Upper lobe of left lung (tissue), 6 donors: ENCODE measurements at regions not wholly inside any gene's neighbourhood (a gene's known extent, or its start where the extent isn't known, plus 50 kb on each side); places are given as distances from the start of the nearest gene placed in this dataset.

Experiments used
- ATAC-seq, 2 donors: fragments of 200-7000 bp; cut with Tn5 transposase; one replicate each; pipeline ENCODE4 v1.9.1; 2022; ENCODE audit warnings: mild to moderate bottlenecking in 2 of 2, moderate library complexity in 2 of 2; ENCODE audit not compliant: low FRiP score in 2 of 2
- DNase-seq, 2 donors: peaks; one replicate each; pipeline ENCODE4 v3.0.0-alpha.2; 2019 to 2020
- H3K27ac ChIP-seq, 4 donors: fragments of 200-600 bp; sonication (generic); one replicate each; pipeline ENCODE4 v1.5.1; 2016 to 2019
- H3K27me3 ChIP-seq, 4 donors: fragments of 200-600 bp; sonication (generic); one replicate each; pipeline ENCODE4 v1.5.1; 2017 to 2019
- H3K36me3 ChIP-seq, 4 donors: fragments of 200-600 bp; sonication (generic); one replicate each; pipeline ENCODE4 v1.5.1; 2016 to 2019
- H3K4me1 ChIP-seq, 4 donors: fragments of 200-600 bp; sonication (generic); one replicate each; pipeline ENCODE4 v1.5.1; 2018 to 2019
- H3K4me3 ChIP-seq, 4 donors: fragments of 200-600 bp; sonication (generic); one replicate each; pipeline ENCODE4 v1.5.1; 2017 to 2019; ENCODE audit warnings: mild to moderate bottlenecking in 2 of 4, moderate library complexity in 1 of 4
- H3K9me3 ChIP-seq, 4 donors: fragments of 200-600 bp; sonication (generic); one replicate each; pipeline ENCODE4 v1.5.1; 2018 to 2019
- EP300 ChIP-seq, 4 donors: sonication (generic); formaldehyde crosslinking; IDR thresholded peaks; one replicate each; pipeline ENCODE4 v1.5.1; 2017; ENCODE audit warnings: antibody characterized with exemption in 4 of 4, control low read depth in 2 of 4
- POLR2A ChIP-seq, 4 donors: fragments of 450-650 bp; IDR thresholded peaks; one replicate each; pipeline ENCODE4 v1.5.1; 2016 to 2017; ENCODE audit warnings: antibody characterized with exemption in 4 of 4, mild to moderate bottlenecking in 2 of 4
- POLR2AphosphoS5 ChIP-seq, 2 donors: sonication (generic); formaldehyde crosslinking; IDR thresholded peaks; one replicate each; pipeline ENCODE4 v1.5.1; 2017; ENCODE audit warnings: antibody characterized with exemption in 2 of 2
- WGBS, 2 donors: methylation state at CpG; one replicate each; pipeline ENCODE4 v1.1.5; 2017 to 2018; 5-methylcytosine and 5-hydroxymethylcytosine counted together
- TF ChIP-seq, protein P1 (sequence below), 6 experiments: fragments of 450-650 bp in 4 of 6; fragments of 200-600 bp in 2 of 6; sonication (generic) in 2 of 6; IDR thresholded peaks; one replicate each; pipeline ENCODE4 v1.5.1; 2016 to 2019; ENCODE audit warnings: antibody characterized with exemption in 6 of 6
- donor health status: DM: no; HTN: no; CAD: no; lungs with moderate emphysema.
- donor health status: DM: no; HTN: yes; CAD: no; lungs with severe emphysema.

DNA sequence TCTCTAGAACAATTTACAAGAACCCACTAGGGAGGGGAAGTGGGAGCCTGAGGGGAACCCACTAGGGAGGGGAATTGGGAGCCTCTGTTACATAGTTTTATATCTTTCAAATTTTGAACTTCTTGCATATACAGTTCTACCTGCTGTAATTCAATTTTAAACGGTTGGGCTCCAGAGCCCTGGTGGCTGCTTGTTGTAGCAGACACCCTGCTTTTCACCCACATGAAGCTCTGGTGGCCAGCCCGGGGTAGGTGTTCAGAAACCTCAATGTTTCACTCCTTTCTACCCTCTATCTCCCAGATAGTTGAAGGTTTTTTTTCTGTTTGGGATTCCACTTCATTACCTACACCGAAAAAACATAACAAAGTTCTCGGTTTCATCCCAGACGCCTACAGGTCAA, 124.4 kb downstream of the TMEM174 start:
- peaks cover 11 to 19% (median 15%) of the 10 kb centered on the region in 4 donors for H3K4me1 ChIP-seq
- 26 to 43% methylated on average over 5 of the region's 5 CpGs for whole genome bisulfite sequencing, 2 donors
- peaks cover 0 to 67% (median 28%) of the 10 kb centered on the region in 4 donors for H3K27me3 ChIP-seq
- no peaks in the 10 kb centered on the region for H3K36me3 ChIP-seq
- TF ChIP-seq POLR2AphosphoS5 (IDR thresholded peaks at IDR 0.05) (no peak), POLR2A (IDR thresholded peaks at IDR 0.05) (no peak), EP300 (IDR thresholded peaks at IDR 0.05) (no peak)
- TF ChIP-seq, protein P1, sequence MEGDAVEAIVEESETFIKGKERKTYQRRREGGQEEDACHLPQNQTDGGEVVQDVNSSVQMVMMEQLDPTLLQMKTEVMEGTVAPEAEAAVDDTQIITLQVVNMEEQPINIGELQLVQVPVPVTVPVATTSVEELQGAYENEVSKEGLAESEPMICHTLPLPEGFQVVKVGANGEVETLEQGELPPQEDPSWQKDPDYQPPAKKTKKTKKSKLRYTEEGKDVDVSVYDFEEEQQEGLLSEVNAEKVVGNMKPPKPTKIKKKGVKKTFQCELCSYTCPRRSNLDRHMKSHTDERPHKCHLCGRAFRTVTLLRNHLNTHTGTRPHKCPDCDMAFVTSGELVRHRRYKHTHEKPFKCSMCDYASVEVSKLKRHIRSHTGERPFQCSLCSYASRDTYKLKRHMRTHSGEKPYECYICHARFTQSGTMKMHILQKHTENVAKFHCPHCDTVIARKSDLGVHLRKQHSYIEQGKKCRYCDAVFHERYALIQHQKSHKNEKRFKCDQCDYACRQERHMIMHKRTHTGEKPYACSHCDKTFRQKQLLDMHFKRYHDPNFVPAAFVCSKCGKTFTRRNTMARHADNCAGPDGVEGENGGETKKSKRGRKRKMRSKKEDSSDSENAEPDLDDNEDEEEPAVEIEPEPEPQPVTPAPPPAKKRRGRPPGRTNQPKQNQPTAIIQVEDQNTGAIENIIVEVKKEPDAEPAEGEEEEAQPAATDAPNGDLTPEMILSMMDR (IDR thresholded peaks at IDR 0.05) = no peak
- DNase-seq = no peak
- no peak for ATAC-seq
- H3K4me3 ChIP-seq = no peak overlapping the region
- no peaks in the 10 kb centered on the region for H3K9me3 ChIP-seq
- H3K27ac ChIP-seq = no peak overlapping the region

- Histone ChIP-seq H3K4me3 (no peak overlapping the region), H3K27me3 (peaks cover 0 to 61% (median 25%) of the 10 kb centered on the region in 4 donors), H3K4me1 (peaks cover 11 to 19% (median 15%) of the 10 kb centered on the region in 4 donors), H3K36me3 (no peaks in the 10 kb centered on the region), H3K9me3 (no peaks in the 10 kb centered on the region), H3K27ac (no peak overlapping the region)
- TF ChIP-seq EP300 (IDR thresholded peaks at IDR 0.05) = no peak
- no peak for TF ChIP-seq POLR2A (IDR thresholded peaks at IDR 0.05)
- TF ChIP-seq, protein P1 (IDR thresholded peaks at IDR 0.05) = no peak
- TF ChIP-seq POLR2AphosphoS5 (IDR thresholded peaks at IDR 0.05) = no peak
- WGBS, 2 donors = 24 to 32% methylated on average over 4 of the region's 4 CpGs
- DNase-seq (no peak), ATAC-seq (no peak)
Measured at GRCh38 chr5:73296772-73297171, 123.8 kb downstream of the TMEM174 start.

- DNase-seq (no peak), ATAC-seq (no peak)
- Histone ChIP-seq H3K36me3 (no peaks in the 10 kb centered on the region), H3K4me1 (peaks cover 11 to 19% (median 15%) of the 10 kb centered on the region in 4 donors), H3K9me3 (no peaks in the 10 kb centered on the region), H3K4me3 (no peak overlapping the region), H3K27ac (no peak overlapping the region), H3K27me3 (peaks cover 0 to 52% (median 18%) of the 10 kb centered on the region in 4 donors)
- no peak for TF ChIP-seq POLR2A (IDR thresholded peaks at IDR 0.05)
- no peak for TF ChIP-seq EP300 (IDR thresholded peaks at IDR 0.05)
- no peak for TF ChIP-seq POLR2AphosphoS5 (IDR thresholded peaks at IDR 0.05)
- TF ChIP-seq, protein P1 (IDR thresholded peaks at IDR 0.05) = no peak
- 24 to 44% methylated on average over 4 of the region's 4 CpGs for WGBS, 2 donors
Measured at GRCh38 chr5:73295921-73296320, 122.9 kb downstream of the TMEM174 start.

GRCh38 chr5:73295447-73295846, 122.5 kb downstream of the TMEM174 start:
- Histone ChIP-seq H3K27ac (no peak overlapping the region), H3K4me3 (no peak overlapping the region), H3K4me1 (peaks cover 11 to 19% (median 15%) of the 10 kb centered on the region in 4 donors), H3K27me3 (peaks cover 0 to 48% (median 16%) of the 10 kb centered on the region in 4 donors), H3K9me3 (no peaks in the 10 kb centered on the region), H3K36me3 (no peaks in the 10 kb centered on the region)
- DNase-seq (no peak), ATAC-seq (no peak)
- 46 to 54% methylated on average over 2 of the region's 2 CpGs for WGBS, 2 donors
- TF ChIP-seq EP300 (IDR thresholded peaks at IDR 0.05) = no peak
- TF ChIP-seq, protein P1 (IDR thresholded peaks at IDR 0.05) = peak in 3 of 6 experiments; percentile 25 to 35 (median 27)

GRCh38 chr5:73292816-73293459, 119.9 kb downstream of the TMEM174 start:
- Histone ChIP-seq H3K4me1 (no peaks in the 10 kb centered on the region), H3K4me3 (no peak overlapping the region), H3K36me3 (no peaks in the 10 kb centered on the region), H3K27me3 (peaks cover 0 to 22% (median 1%) of the 10 kb centered on the region in 4 donors), H3K9me3 (no peaks in the 10 kb centered on the region), H3K27ac (no peak overlapping the region)
- TF ChIP-seq, protein P1 (IDR thresholded peaks at IDR 0.05) = no peak
- TF ChIP-seq POLR2A (IDR thresholded peaks at IDR 0.05) = no peak
- TF ChIP-seq EP300 (IDR thresholded peaks at IDR 0.05) = no peak
- TF ChIP-seq POLR2AphosphoS5 (IDR thresholded peaks at IDR 0.05) = no peak
- ATAC-seq (no peak), DNase-seq (no peak)
- 59 to 72% methylated on average over 7 of the region's 7 CpGs for WGBS, 2 donors
